ENCODE measurements at regions not wholly inside any gene's neighbourhood (a gene's known extent, or its start where the extent isn't known, plus 50 kb on each side); places are given as distances from the start of the nearest gene placed in this dataset.
"Not testable (repeated sequence)": the region's sequence is repeated elsewhere in the genome, so short reads cannot be mapped to it uniquely, and the experiment has no call there.

DNA sequence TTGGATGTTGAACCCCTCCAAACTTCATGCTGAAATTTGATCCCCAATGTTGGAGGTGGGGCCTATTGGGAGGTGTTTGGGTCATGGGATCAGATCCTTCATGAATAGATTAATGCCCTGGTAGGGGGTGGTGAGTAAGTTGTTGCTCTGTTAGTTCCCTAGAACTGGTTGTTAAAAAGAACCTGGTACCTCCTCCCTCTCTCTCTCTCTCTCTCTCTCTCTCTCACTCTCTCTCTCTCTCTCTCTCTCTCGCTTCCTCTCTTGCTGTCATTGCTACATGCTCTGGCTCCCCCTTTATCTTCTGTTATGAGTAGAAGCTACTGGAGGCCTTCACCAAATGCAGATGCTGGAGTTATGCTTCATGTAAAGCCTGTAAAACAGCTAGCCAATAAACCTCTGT is 498.2 kb upstream of the NR5A2 start:
- intact Hi-C loops (cut with DNase I) = no loop called here
- 75 to 82% methylated on average over 1 of the region's 1 CpG for WGBS, 2 donors
- Histone ChIP-seq H3K4me1 (no peaks in the 10 kb centered on the region), H3K27me3 (no peaks in the 10 kb centered on the region), H3K27ac (no peak overlapping the region), H3K4me3 (no peak overlapping the region), H3K9me3 (no peaks in the 10 kb centered on the region), H3K36me3 (replicated peaks in 1 of 2; ENCODE audit: insufficient read depth in 1 of 2, low read depth in 2 of 2) (no peaks in the 10 kb centered on the region)
- DNase-seq = no peak
- no peak for ATAC-seq
- TF ChIP-seq POLR2A (IDR thresholded peaks at IDR 0.05) = no peak
- TF ChIP-seq, protein P1, sequence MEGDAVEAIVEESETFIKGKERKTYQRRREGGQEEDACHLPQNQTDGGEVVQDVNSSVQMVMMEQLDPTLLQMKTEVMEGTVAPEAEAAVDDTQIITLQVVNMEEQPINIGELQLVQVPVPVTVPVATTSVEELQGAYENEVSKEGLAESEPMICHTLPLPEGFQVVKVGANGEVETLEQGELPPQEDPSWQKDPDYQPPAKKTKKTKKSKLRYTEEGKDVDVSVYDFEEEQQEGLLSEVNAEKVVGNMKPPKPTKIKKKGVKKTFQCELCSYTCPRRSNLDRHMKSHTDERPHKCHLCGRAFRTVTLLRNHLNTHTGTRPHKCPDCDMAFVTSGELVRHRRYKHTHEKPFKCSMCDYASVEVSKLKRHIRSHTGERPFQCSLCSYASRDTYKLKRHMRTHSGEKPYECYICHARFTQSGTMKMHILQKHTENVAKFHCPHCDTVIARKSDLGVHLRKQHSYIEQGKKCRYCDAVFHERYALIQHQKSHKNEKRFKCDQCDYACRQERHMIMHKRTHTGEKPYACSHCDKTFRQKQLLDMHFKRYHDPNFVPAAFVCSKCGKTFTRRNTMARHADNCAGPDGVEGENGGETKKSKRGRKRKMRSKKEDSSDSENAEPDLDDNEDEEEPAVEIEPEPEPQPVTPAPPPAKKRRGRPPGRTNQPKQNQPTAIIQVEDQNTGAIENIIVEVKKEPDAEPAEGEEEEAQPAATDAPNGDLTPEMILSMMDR (IDR thresholded peaks at IDR 0.05) = no peak

GRCh38 chr1:199533361-199533760 is 494.1 kb upstream of the NR5A2 start:
- H3K9me3 ChIP-seq = peaks cover 0 to 15% (median 0%) of the 10 kb centered on the region in 3 donors
- H3K4me1 ChIP-seq; H3K36me3 ChIP-seq (replicated peaks in 1 of 2; ENCODE audit: insufficient read depth in 1 of 2, low read depth in 2 of 2); DNase-seq; H3K27me3 ChIP-seq; H3K4me3 ChIP-seq; ATAC-seq; intact Hi-C loops (cut with DNase I); H3K27ac ChIP-seq: not testable (repeated sequence)
- 61 to 78% methylated on average over 4 of the region's 4 CpGs for WGBS, 2 donors

DNA sequence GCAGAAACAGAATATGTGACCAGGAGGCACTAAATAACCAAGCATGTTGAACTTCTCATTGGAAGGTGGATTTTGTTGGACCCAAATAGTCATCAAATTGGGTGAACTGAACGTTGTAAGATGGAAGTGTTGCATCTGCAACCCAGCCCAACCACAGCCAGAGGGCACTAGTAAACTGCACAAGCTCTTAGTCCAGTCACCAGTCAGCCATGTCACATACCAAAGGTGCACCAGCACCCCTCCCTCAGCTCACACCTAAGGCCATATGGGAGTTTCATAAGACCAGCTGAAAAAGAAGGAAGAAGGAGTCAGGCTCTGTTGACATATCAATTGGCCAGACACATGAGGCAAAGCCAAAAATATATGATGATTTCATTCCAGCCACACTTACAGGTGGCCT is 481.7 kb upstream of the NR5A2 start:
- intact Hi-C loops (cut with DNase I) = no loop called here
- Histone ChIP-seq H3K4me3 (no peak overlapping the region), H3K36me3 (replicated peaks in 1 of 2; ENCODE audit: insufficient read depth in 1 of 2, low read depth in 2 of 2) (no peaks in the 10 kb centered on the region), H3K4me1 (no peaks in the 10 kb centered on the region), H3K27ac (no peak overlapping the region), H3K27me3 (no peaks in the 10 kb centered on the region), H3K9me3 (no peaks in the 10 kb centered on the region)
- ATAC-seq (peak; percentile 33), DNase-seq (peak; percentile 12 to 32 (median 22))
- 22 to 50% methylated on average over 1 of the region's 1 CpG for WGBS, 2 donors
- TF ChIP-seq POLR2A (IDR thresholded peaks at IDR 0.05) = no peak
- TF ChIP-seq, protein P1 (IDR thresholded peaks at IDR 0.05) = peak in 5 of 7 experiments; percentile 17 to 42 (median 29)

- Histone ChIP-seq H3K27ac (no peak overlapping the region), H3K27me3 (no peaks in the 10 kb centered on the region), H3K36me3 (replicated peaks in 1 of 2; ENCODE audit: insufficient read depth in 1 of 2, low read depth in 2 of 2) (no peaks in the 10 kb centered on the region), H3K9me3 (no peaks in the 10 kb centered on the region), H3K4me1 (no peaks in the 10 kb centered on the region), H3K4me3 (no peak overlapping the region)
- 91 to 93% methylated on average over 2 of the region's 2 CpGs for WGBS, 2 donors
- TF ChIP-seq, protein P1 (IDR thresholded peaks at IDR 0.05) = no peak
- no peak for TF ChIP-seq POLR2A (IDR thresholded peaks at IDR 0.05)
- intact Hi-C loops (cut with DNase I) = no loop called here
- ATAC-seq (no peak), DNase-seq (no peak)
Observed at GRCh38 chr1:199546323-199546722, 481.2 kb upstream of the NR5A2 start.

DNA sequence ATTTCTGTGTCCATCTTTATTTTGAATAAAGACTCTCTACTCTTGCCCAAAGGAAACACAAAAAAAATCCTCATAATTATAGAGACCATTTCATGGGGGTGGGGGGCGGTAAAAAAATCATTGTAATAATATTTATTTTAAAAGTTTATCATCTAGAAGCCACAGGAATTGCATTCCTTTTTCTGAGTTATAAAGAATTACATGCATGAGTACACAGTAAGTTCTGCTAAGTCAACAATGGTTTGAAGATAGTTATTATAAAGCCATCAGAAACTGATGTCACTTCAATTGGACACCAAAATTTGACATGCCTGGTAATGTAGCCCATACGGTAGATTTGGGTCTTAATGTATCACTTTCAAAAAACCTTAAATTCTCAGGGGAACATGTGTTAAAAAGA is 478.1 kb upstream of the NR5A2 start:
- no peak for ATAC-seq
- 49 to 59% methylated on average over 2 of the region's 2 CpGs for WGBS, 2 donors
- TF ChIP-seq, protein P1 (IDR thresholded peaks at IDR 0.05) = no peak
- TF ChIP-seq POLR2A (IDR thresholded peaks at IDR 0.05) = no peak
- Histone ChIP-seq H3K4me1 (no peaks in the 10 kb centered on the region), H3K36me3 (replicated peaks in 1 of 2; ENCODE audit: insufficient read depth in 1 of 2, low read depth in 2 of 2) (no peaks in the 10 kb centered on the region), H3K27me3 (no peaks in the 10 kb centered on the region), H3K4me3 (no peak overlapping the region), H3K27ac (no peak overlapping the region), H3K9me3 (no peaks in the 10 kb centered on the region)
- intact Hi-C loops (cut with DNase I) = no loop called here
- DNase-seq = no peak
